SK-N-SH treated with all-trans-retinoic acid at 6 μM for 48 hours (cell line): ENCODE measurements at regions not wholly inside any gene's neighbourhood (a gene's known extent, or its start where the extent isn't known, plus 50 kb on each side); places are given as distances from the start of the nearest gene placed in this dataset.

Source experiments
- ATAC-seq: fragments of 200-7000 bp; cut with Tn5 transposase; 3 replicates; pipeline ENCODE4 v1.9.1; 2020; ENCODE audit warnings: mild to moderate bottlenecking, moderate library complexity
- ARNTL ChIP-seq: fragments of 450-650 bp; formaldehyde crosslinking; IDR thresholded peaks from 2 replicates; pipeline ENCODE4 v1.5.0; 2020; ENCODE audit warnings: low read depth, mild to moderate bottlenecking, moderate library complexity, borderline replicate concordance
- BACH2 ChIP-seq: fragments of 250-450 bp; sonication (Bioruptor Pico); IDR thresholded peaks from 2 replicates; pipeline ENCODE4 v1.9.0; 2021; ENCODE audit warnings: mild to moderate bottlenecking, borderline replicate concordance
- CREB5 ChIP-seq: fragments of 250-450 bp; sonication (Bioruptor Pico); IDR thresholded peaks from 2 replicates; pipeline ENCODE4 v1.5.1; 2020; ENCODE audit warnings: low read depth, mild to moderate bottlenecking, moderate library complexity
- CSDC2 ChIP-seq: fragments of 250-450 bp; sonication (Bioruptor Pico); IDR thresholded peaks from 2 replicates; pipeline ENCODE4 v1.5.0; 2020; ENCODE audit warnings: mild to moderate bottlenecking, moderate library complexity
- CSRNP3 ChIP-seq: fragments of 250-450 bp; sonication (Bioruptor Pico); IDR thresholded peaks from 2 replicates; pipeline ENCODE4 v1.5.1; 2021; ENCODE audit warnings: mild to moderate bottlenecking, moderate library complexity
- GLIS3 ChIP-seq: fragments of 250-450 bp; sonication (Bioruptor Pico); IDR thresholded peaks from 2 replicates; pipeline ENCODE4 v1.5.0; 2020; ENCODE audit warnings: mild to moderate bottlenecking, moderate library complexity
- ISL1 ChIP-seq: fragments of 250-450 bp; sonication (Bioruptor Pico); IDR thresholded peaks from 2 replicates; pipeline ENCODE4 v2.1.2; 2022; ENCODE audit warnings: mild to moderate bottlenecking, moderate library complexity
- OSR1 ChIP-seq: fragments of 250-450 bp; sonication (Bioruptor Pico); IDR thresholded peaks from 2 replicates; pipeline ENCODE4 v1.8.0; 2022; ENCODE audit warnings: moderate library complexity, mild to moderate bottlenecking, inconsistent platforms
- PATZ1 ChIP-seq: fragments of 250-450 bp; sonication (Bioruptor Pico); IDR thresholded peaks from 2 replicates; pipeline ENCODE4 v1.8.0; 2020; ENCODE audit warnings: mild to moderate bottlenecking, moderate library complexity, borderline replicate concordance
- POU6F1 ChIP-seq: fragments of 250-450 bp; sonication (Bioruptor Pico); IDR thresholded peaks from 2 replicates; pipeline ENCODE4 v1.8.0; 2021; ENCODE audit warnings: low read depth, mild to moderate bottlenecking, moderate library complexity, borderline replicate concordance
- PPARA ChIP-seq: fragments of 250-450 bp; sonication (Bioruptor Pico); IDR thresholded peaks from 2 replicates; pipeline ENCODE4 v1.5.0; 2020; ENCODE audit warnings: mild to moderate bottlenecking, borderline replicate concordance
- RARB ChIP-seq: fragments of 250-450 bp; sonication (Bioruptor Pico); IDR thresholded peaks from 2 replicates; pipeline ENCODE4 v1.8.0; 2021; ENCODE audit warnings: mild to moderate bottlenecking, moderate library complexity
- SNAI2 ChIP-seq: fragments of 250-450 bp; sonication (Bioruptor Pico); IDR thresholded peaks from 2 replicates; pipeline ENCODE4 v1.5.0; 2020; ENCODE audit warnings: mild to moderate bottlenecking, moderate library complexity
- TCF4 ChIP-seq: fragments of 250-450 bp; sonication (Bioruptor Pico); IDR thresholded peaks from 2 replicates; pipeline ENCODE4 v1.8.0; 2021; ENCODE audit warnings: mild to moderate bottlenecking, moderate library complexity, borderline replicate concordance
- TOX ChIP-seq: fragments of 250-450 bp; sonication (Bioruptor Pico); IDR thresholded peaks from 2 replicates; pipeline ENCODE4 v1.8.0; 2021; ENCODE audit warnings: mild to moderate bottlenecking, moderate library complexity, borderline replicate concordance
- TSHZ2 ChIP-seq: fragments of 250-450 bp; sonication (Bioruptor Pico); IDR thresholded peaks from 2 replicates; pipeline ENCODE4 v1.5.0; 2020; ENCODE audit warnings: mild to moderate bottlenecking, moderate library complexity
- ZC3H10 ChIP-seq: fragments of 250-450 bp; sonication (Bioruptor Pico); IDR thresholded peaks from 2 replicates; pipeline ENCODE4 v1.5.1; 2021; ENCODE audit warnings: mild to moderate bottlenecking, moderate library complexity
- ZFP3 ChIP-seq: fragments of 250-450 bp; sonication (Bioruptor Pico); IDR thresholded peaks from 2 replicates; pipeline ENCODE4 v1.5.0; 2020; ENCODE audit warnings: mild to moderate bottlenecking, moderate library complexity
- ZFP30 ChIP-seq: fragments of 450-650 bp; formaldehyde crosslinking; IDR thresholded peaks from 2 replicates; pipeline ENCODE4 v1.5.0; 2022; ENCODE audit warnings: mild to moderate bottlenecking, moderate library complexity
- ZNF70 ChIP-seq: fragments of 450-650 bp; formaldehyde crosslinking; IDR thresholded peaks from 2 replicates; pipeline ENCODE4 v1.5.0; 2020; ENCODE audit warnings: mild to moderate bottlenecking, moderate library complexity
- ZNF8 ChIP-seq: fragments of 450-650 bp; formaldehyde crosslinking; IDR thresholded peaks from 2 replicates; pipeline ENCODE4 v1.5.0; 2020; ENCODE audit warnings: mild to moderate bottlenecking, moderate library complexity

- TF ChIP-seq OSR1 (CRISPR knock-in tag): no peak
- no peak for TF ChIP-seq ARNTL (CRISPR knock-in tag)
- no peak for TF ChIP-seq CSRNP3 (CRISPR knock-in tag)
- no peak for TF ChIP-seq SNAI2 (CRISPR knock-in tag)
Measured at GRCh38 chr6:88377976-88378568, 211.9 kb upstream of the CNR1 start (continued).

GRCh38 chr6:88376768-88377387 is 210.7 kb upstream of the CNR1 start:
- peak; percentile 72 for ATAC-seq
- TF ChIP-seq CREB5 (no peak), ISL1 (peak; percentile 49)

GRCh38 chr6:88376197-88376596 is 210.1 kb upstream of the CNR1 start:
- ATAC-seq: peak; percentile 37
- TF ChIP-seq SNAI2 (CRISPR knock-in tag) (no peak), ZC3H10 (CRISPR knock-in tag) (no peak), POU6F1 (CRISPR knock-in tag) (no peak), RARB (no peak), OSR1 (CRISPR knock-in tag) (no peak), ZNF8 (no peak), ISL1 (no peak), CSRNP3 (CRISPR knock-in tag) (no peak), TCF4 (CRISPR knock-in tag) (no peak), CSDC2 (CRISPR knock-in tag) (no peak), BACH2 (CRISPR knock-in tag) (no peak), ARNTL (CRISPR knock-in tag) (no peak), PATZ1 (CRISPR knock-in tag) (no peak), ZFP30 (CRISPR knock-in tag) (no peak), PPARA (no peak), GLIS3 (CRISPR knock-in tag) (no peak)

GRCh38 chr6:88374553-88374952 is 208.4 kb upstream of the CNR1 start:
- ATAC-seq: no peak
- TF ChIP-seq ZFP3 (no peak), ARNTL (CRISPR knock-in tag) (no peak), ZFP30 (CRISPR knock-in tag) (no peak), ISL1 (no peak), TOX (no peak), CREB5 (no peak), CSRNP3 (CRISPR knock-in tag) (no peak), TSHZ2 (CRISPR knock-in tag) (no peak), ZNF70 (no peak), TCF4 (CRISPR knock-in tag) (no peak), CSDC2 (CRISPR knock-in tag) (no peak)
